ENCODE measurements at regions not wholly inside any gene's neighbourhood (a gene's known extent, or its start where the extent isn't known, plus 50 kb on each side); places are given as distances from the start of the nearest gene placed in this dataset.

DNA sequence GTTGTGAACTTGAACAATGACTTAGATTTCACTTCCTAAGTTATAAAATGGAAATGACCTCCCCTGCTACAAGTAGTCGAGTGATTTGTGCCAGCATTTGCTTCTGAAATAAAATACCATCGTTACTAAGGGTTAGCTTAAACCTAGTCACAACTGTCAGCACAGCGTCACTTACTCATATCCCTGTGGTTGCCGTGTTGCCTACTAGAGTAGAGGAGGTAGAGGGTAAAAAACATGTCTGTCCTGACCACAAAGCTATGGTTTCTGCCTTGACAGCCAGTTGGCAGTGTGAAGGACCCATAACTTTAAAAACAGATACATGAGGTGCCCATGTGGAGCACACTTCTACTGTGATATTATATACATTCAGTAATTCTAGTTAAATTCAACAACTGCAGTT, 234.2 kb upstream of the RGS6 start:
- TF ChIP-seq, protein P1, sequence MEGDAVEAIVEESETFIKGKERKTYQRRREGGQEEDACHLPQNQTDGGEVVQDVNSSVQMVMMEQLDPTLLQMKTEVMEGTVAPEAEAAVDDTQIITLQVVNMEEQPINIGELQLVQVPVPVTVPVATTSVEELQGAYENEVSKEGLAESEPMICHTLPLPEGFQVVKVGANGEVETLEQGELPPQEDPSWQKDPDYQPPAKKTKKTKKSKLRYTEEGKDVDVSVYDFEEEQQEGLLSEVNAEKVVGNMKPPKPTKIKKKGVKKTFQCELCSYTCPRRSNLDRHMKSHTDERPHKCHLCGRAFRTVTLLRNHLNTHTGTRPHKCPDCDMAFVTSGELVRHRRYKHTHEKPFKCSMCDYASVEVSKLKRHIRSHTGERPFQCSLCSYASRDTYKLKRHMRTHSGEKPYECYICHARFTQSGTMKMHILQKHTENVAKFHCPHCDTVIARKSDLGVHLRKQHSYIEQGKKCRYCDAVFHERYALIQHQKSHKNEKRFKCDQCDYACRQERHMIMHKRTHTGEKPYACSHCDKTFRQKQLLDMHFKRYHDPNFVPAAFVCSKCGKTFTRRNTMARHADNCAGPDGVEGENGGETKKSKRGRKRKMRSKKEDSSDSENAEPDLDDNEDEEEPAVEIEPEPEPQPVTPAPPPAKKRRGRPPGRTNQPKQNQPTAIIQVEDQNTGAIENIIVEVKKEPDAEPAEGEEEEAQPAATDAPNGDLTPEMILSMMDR (IDR thresholded peaks at IDR 0.05 in 4 of 5, conservative IDR thresholded peaks at IDR 0.05 in 1 of 5): no peak
- TF ChIP-seq POLR2A (IDR thresholded peaks at IDR 0.05): no peak

Data from gastrocnemius medialis (tissue), 4 donors.